ENCODE measurements at regions not wholly inside any gene's neighbourhood (a gene's known extent, or its start where the extent isn't known, plus 50 kb on each side); places are given as distances from the start of the nearest gene placed in this dataset.

- no peaks in the 10 kb centered on the region for H3K9me1 ChIP-seq (replicated peaks; ENCODE audit: control insufficient read depth, extremely low read depth, insufficient read depth, low read length)
- H4K20me1 ChIP-seq (replicated peaks; ENCODE audit: control insufficient read depth, extremely low read depth, insufficient read depth, low read length), result no peaks in the 10 kb centered on the region
- H3K9me3 ChIP-seq (replicated peaks; ENCODE audit: control insufficient read depth, insufficient read depth, low read length), result no peaks in the 10 kb centered on the region
- no peak overlapping the region for H3K27ac ChIP-seq (ENCODE audit: insufficient read depth, low read depth, low read length)
- ChIA-PET CTCF (no interaction called here), POLR2A (no interaction called here)
- H3K4me2 ChIP-seq (ENCODE audit: insufficient read depth, low read length), result no peak overlapping the region
- DNase-seq (ENCODE audit: low read depth, low spot score) (no peak), FAIRE-seq (no peak)
- BruUV-seq (replicated peaks), result no TSS peak
- H3K9ac ChIP-seq (replicated peaks; ENCODE audit: extremely low read depth, insufficient read depth, low read length), result no peak overlapping the region
- no peak overlapping the region for H2AFZ ChIP-seq (ENCODE audit: low read depth, low read length)
- no peak overlapping the region for H3K4me3 ChIP-seq (replicated peaks in 1 of 3; ENCODE audit: insufficient read depth in 1 of 3, low read depth in 1 of 3, low read length in 3 of 3)
- intact Hi-C loops (cut with micrococcal nuclease) (no loop called here), dilution Hi-C loops (cut with MboI; ENCODE audit: extremely low pct_ligation_motif_present, low sequenced_read_pairs) (no loop called here)
- H3K36me3 ChIP-seq (ENCODE audit: control insufficient read depth in 2 of 2, extremely low read depth in 1 of 2, insufficient read depth in 2 of 2, low read length in 2 of 2), result no peaks in the 10 kb centered on the region
- no peaks in the 10 kb centered on the region for H3K4me1 ChIP-seq (ENCODE audit: control insufficient read depth, extremely low read depth, insufficient read depth, low read length)
- TF ChIP-seq JUN (IDR thresholded peaks at IDR 0.05; ENCODE audit: borderline replicate concordance, insufficient read depth, insufficient read length, low read depth) (no peak), CTCF (IDR thresholded peaks at IDR 0.05; ENCODE audit: extremely low read depth in 1 of 2, insufficient read depth in 1 of 2, low read depth in 1 of 2, low read length in 2 of 2) (no peak), EZH2 (IDR thresholded peaks at IDR 0.05; ENCODE audit: borderline replicate concordance, low read depth, low read length, severe bottlenecking) (no peak), MAX (IDR thresholded peaks at IDR 0.05; ENCODE audit: insufficient read depth, insufficient read length) (no peak), MYC (IDR thresholded peaks at IDR 0.05; ENCODE audit: low read depth, low read length) (no peak), POLR2AphosphoS5 (IDR thresholded peaks at IDR 0.05; ENCODE audit: insufficient read depth, low read depth, low read length) (no peak), FOS (IDR thresholded peaks at IDR 0.05; ENCODE audit: borderline replicate concordance, insufficient read depth, low read length) (no peak), GATA2 (IDR thresholded peaks at IDR 0.05; ENCODE audit: insufficient read depth, insufficient read length, low read depth, low read length) (no peak), POLR2A (IDR thresholded peaks at IDR 0.05; ENCODE audit: low read depth, low read length) (no peak)
- H3K27me3 ChIP-seq (ENCODE audit: control insufficient read depth in 2 of 2, insufficient read depth in 2 of 2, low read length in 2 of 2), result no peaks in the 10 kb centered on the region
- H3K79me2 ChIP-seq (ENCODE audit: control insufficient read depth, insufficient read depth, low read length), result no peaks in the 10 kb centered on the region
Measured at GRCh38 chr12:34190054-34190453, 167.8 kb downstream of the ALG10 start.
